Kidney glomerular epithelial cell (primary cell): ENCODE measurements at regions not wholly inside any gene's neighbourhood (a gene's known extent, or its start where the extent isn't known, plus 50 kb on each side); places are given as distances from the start of the nearest gene placed in this dataset.
"Not testable (repeated sequence)": the region's sequence is repeated elsewhere in the genome, so short reads cannot be mapped to it uniquely, and the experiment has no call there.

Source experiments
- DNase-seq: peaks from one replicate; lab custom pipeline; 2025; lab: John Stamatoyannopoulos, UW

DNA sequence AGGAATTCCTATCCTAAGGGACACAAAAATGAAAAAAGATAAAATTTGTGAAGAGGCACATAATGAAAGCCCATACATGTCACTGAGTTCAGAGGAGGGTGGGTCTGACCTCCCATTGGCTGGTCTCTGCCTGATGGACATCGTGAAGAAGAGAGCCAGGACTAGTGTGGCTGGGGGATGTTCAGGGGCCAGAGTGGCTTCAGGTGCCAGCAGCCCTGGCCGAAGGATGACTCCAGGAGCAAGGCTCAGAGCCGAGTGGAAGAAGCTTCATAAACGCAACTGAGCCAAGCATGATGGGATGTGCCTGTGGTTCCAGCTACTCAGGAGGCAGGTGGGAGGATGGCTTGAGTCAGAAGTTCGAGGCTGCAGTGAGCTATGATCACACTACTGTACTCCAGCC is 56.9 kb upstream of the ATP5PO start:
- no peak for DNase-seq

DNA sequence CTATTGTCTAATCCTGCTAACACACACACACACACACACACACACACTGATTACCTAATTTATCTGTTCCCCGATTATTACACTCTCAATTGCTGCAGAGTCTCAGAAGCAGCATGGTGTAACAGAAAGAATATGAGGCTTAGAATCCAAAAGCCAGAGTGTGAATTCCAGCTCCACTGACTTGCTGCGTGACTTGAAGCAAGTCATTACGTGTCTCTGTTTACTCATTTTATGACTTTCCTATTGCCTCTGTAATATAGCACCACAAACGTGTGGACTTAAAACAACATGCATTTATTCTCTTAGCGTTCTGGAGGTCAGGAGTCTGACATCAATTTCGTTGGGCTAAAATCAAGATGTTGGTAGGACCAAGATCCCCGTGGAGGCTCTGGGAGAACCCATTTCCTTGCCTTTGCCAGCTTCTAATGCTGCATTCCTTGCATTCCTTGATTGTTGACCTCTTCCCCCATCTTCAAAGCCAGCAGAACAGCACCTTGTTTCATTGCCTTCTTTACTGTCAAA is 55.9 kb upstream of the ATP5PO start:
- peak; percentile 86 for DNase-seq

DNA sequence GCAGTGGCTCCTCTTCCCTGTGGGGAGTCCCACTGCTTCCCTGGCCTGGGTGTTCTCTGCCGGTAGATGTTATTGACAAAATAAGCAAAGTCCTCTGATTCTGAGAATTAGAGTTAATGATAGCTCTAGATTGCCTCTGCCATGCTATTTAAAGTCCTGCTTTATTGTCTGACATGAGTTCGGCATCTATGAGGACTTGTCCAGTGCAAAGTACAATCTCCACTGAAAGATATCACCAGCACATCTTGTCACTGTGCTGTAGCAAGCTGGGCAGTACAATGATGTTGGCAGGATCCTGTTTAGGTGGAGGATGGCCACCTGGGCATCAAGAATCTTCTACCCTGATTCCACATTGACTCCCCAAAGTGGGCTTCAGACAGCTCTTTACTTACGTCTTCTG is 54.0 kb upstream of the ATP5PO start:
- DNase-seq = no peak

DNA sequence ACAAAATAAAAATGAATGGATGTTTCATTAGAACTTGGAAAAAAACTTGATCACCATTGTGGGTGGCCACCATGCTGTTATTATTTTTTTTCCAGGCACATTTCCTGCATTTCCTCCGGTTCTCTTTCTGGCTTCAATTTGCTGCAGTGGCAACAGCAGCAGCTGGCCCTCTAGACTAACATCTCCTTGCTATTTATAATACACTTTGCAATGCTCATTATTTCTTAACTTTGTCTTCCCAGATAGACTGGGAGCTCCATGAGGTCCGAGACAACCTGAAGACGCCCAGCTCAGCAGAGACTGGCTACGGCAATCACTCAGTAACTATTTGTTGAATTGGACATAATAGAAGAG is 53.4 kb upstream of the ATP5PO start:
- no peak for DNase-seq

DNA sequence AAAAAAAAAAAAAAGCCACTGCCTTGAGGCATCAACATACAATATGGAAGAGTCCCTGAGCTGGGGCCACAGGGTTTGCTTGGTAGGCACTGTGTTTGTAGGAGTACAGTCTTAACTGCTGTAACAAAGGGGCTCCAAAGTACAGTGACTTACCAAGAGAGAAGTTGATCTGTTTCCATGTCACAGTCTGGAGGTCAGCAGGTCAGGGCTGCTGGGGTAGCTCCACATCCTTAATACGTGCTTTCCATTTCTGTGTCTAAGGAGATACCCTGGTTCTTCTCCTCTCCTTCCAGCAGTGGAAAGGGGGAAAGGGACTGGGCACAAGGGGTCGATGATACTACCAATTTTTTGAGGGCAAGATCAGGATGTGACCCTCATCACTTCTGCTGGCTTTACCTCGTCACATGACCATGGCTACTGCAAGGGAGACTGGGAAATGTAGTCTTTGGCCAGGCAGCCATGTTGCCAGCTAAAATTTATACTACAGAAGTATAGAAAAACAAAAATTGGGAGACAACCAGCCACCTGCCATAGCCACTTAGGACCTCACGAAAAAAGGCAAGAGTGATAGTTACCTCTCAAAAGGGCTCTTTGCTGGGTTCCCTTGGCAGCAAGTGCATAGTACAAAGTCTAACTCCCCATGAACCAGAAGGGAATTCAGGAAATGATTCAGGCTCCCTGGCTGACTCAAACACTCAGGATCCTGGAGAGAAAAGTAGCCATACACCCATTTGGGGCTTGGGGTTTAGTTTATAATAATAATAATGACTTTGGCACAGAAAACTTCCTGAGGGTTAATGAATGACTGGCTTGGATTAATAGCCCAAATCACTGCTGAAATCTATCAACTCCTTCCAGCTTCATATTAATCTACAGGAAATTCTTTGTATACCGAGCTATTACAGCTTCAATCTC is 52.7 kb upstream of the ATP5PO start:
- peak; percentile 94 for DNase-seq

DNA sequence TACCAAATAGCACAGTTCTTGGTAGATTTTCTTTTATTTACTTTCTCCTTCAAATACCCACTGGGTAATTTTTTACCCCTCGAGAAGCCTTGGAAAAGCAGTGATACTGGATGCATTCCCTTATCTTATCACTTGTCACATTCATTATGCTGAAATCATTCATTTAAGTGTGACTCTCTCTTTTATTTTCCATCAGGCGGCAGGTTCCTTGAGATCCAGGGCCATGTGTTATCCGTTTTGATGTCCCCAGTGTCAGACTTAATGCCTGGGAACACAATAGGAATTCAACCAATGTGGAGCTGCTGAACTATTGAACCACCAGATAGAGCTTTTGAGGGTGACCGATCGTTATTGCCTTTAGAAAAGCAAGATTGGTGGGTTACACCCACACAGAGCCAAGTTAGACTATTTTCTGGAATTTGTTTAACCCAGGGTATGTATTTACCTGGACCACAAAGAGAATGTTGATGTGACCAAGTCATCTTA is 51.5 kb upstream of the ATP5PO start:
- peak; percentile 73 for DNase-seq

DNA sequence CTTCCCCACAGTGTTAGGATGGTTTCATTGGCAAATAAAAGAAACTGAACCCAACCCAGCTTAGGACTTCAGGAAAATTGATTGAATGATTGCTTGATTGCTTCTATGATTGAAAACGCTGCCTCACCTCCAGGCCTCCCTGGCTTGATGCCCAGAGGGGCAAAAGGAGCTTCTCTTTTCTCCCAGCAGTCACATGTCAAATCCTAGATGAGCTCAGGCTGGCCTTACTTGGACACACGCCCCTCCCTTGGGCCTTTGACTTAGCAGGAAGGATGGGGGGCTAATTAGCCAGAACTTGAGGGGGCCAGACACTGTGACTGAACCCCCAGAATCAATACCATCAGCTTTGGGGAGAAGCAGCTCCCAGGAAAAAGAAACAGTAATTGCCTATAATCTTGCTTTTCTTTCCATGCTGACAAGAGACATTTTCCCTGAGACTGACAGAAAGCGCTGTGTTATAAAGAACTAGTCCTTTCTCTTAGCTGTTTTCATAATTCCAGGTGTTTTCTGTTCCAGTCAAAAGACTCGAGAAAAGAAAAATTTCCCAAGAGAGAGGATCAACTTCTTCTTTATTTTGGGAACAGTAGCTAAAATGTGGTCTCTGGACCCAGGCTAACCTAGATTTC is 50.8 kb upstream of the ATP5PO start:
- no peak for DNase-seq

DNA sequence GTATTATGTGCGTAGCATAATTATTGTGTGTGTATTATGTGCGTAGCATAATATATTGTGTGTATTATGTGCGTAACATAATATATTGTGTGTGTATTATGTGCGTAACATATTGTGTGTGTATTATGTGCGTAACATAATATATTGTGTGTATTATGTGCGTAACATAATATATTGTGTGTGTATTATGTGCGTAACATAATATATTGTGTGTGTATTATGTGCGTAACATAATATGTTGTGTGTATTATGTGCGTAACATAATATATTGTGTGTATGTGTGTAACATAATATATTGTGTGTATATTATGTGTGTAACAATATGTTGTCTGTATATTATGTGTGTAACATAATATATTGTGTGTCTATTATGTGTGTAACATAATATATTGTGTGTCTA is 50.1 kb upstream of the ATP5PO start:
- not testable (repeated sequence) for DNase-seq
